ENCODE measurements at regions not wholly inside any gene's neighbourhood (a gene's known extent, or its start where the extent isn't known, plus 50 kb on each side); places are given as distances from the start of the nearest gene placed in this dataset.

DNA sequence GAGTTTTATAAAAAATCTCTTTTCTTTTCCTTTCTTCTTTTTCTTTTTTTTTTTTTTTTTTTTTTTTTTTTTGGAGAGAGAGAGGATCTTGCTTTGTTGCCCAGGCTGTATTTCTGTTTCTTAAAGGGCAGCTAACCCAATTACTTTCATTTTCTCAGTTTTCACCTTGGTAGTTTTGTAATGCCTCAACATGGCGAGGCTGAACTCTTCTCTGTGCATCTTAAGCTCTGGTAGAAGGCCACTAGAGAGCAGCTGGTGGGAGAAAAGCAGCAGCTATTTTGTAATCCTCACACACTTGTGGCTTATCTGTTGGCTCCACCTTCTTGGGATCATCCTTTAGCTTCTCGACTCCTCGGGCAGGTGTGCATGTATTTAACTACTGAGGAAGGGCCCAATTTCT is 152.2 kb upstream of the MEIS2 start:
- TF ChIP-seq, protein P1, sequence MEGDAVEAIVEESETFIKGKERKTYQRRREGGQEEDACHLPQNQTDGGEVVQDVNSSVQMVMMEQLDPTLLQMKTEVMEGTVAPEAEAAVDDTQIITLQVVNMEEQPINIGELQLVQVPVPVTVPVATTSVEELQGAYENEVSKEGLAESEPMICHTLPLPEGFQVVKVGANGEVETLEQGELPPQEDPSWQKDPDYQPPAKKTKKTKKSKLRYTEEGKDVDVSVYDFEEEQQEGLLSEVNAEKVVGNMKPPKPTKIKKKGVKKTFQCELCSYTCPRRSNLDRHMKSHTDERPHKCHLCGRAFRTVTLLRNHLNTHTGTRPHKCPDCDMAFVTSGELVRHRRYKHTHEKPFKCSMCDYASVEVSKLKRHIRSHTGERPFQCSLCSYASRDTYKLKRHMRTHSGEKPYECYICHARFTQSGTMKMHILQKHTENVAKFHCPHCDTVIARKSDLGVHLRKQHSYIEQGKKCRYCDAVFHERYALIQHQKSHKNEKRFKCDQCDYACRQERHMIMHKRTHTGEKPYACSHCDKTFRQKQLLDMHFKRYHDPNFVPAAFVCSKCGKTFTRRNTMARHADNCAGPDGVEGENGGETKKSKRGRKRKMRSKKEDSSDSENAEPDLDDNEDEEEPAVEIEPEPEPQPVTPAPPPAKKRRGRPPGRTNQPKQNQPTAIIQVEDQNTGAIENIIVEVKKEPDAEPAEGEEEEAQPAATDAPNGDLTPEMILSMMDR (IDR thresholded peaks at IDR 0.05; ENCODE audit: borderline replicate concordance, extremely low read depth, low read length, poor library complexity, severe bottlenecking), result no peak
- no peak for TF ChIP-seq EZH2 (IDR thresholded peaks at IDR 0.05; ENCODE audit: borderline replicate concordance, low read depth, low read length, severe bottlenecking)
